NT2/D1 (cell line): ENCODE measurements at regions not wholly inside any gene's neighbourhood (a gene's known extent, or its start where the extent isn't known, plus 50 kb on each side); places are given as distances from the start of the nearest gene placed in this dataset.

ENCODE experiments used
- SUZ12 ChIP-seq: IDR thresholded peaks from 2 replicates; pipeline ENCODE4 v1.6.1; 2011; ENCODE audit not compliant: insufficient read length, insufficient read depth; ENCODE audit errors: extremely low read depth
- YY1 ChIP-seq: IDR thresholded peaks from 2 replicates; pipeline ENCODE4 v1.6.1; 2011; ENCODE audit not compliant: insufficient read length, insufficient read depth
- ZNF274 ChIP-seq: IDR thresholded peaks from 2 replicates; pipeline ENCODE4 v1.6.1; 2011; ENCODE audit warnings: mild to moderate bottlenecking, low read depth, low read length

DNA sequence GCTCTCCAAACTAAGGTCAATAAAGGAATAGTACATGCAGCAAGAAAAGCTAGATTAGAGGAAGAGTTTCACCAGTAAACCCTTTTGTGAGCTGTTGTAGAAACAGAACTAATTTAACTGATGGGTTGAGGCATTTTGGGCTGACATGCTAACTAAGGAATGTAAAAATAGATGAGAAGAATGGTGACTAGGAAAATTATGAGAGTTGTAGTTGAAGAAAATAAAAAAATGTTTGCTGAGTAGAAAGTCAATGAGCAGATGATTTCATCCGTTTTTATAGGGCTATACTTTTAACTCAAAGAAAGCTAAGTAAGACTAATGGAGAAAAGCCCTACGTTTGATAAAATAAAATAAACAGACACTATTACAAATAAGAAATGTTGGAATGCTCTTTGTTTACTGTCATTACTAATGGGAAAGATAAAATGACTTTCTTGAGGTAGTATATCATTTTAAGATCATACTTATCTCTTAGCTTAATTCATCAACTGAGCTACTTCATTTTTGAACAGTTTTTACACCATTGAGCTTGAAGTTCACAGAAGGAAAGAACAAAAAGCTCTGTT is 209.4 kb upstream of the DPH6 start:
- TF ChIP-seq ZNF274 (no peak), YY1 (no peak), SUZ12 (no peak)
